ENCODE measurements at regions not wholly inside any gene's neighbourhood (a gene's known extent, or its start where the extent isn't known, plus 50 kb on each side); places are given as distances from the start of the nearest gene placed in this dataset.

GRCh38 chr12:33054371-33054770 is 157.8 kb upstream of the PKP2 start:
- TF ChIP-seq, protein P1, sequence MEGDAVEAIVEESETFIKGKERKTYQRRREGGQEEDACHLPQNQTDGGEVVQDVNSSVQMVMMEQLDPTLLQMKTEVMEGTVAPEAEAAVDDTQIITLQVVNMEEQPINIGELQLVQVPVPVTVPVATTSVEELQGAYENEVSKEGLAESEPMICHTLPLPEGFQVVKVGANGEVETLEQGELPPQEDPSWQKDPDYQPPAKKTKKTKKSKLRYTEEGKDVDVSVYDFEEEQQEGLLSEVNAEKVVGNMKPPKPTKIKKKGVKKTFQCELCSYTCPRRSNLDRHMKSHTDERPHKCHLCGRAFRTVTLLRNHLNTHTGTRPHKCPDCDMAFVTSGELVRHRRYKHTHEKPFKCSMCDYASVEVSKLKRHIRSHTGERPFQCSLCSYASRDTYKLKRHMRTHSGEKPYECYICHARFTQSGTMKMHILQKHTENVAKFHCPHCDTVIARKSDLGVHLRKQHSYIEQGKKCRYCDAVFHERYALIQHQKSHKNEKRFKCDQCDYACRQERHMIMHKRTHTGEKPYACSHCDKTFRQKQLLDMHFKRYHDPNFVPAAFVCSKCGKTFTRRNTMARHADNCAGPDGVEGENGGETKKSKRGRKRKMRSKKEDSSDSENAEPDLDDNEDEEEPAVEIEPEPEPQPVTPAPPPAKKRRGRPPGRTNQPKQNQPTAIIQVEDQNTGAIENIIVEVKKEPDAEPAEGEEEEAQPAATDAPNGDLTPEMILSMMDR (IDR thresholded peaks at IDR 0.05), result no peak
- no peak for TF ChIP-seq POLR2AphosphoS5 (IDR thresholded peaks at IDR 0.05)
